GM21423 (cell line): ENCODE measurements at regions not wholly inside any gene's neighbourhood (a gene's known extent, or its start where the extent isn't known, plus 50 kb on each side); places are given as distances from the start of the nearest gene placed in this dataset.

Source experiments
- ATAC-seq: cut with Tn5 transposase; IDR thresholded peaks from one replicate; pipeline ENCODE4 v1.9.1; 2021; ENCODE audit warnings: mild to moderate bottlenecking, moderate library complexity; ENCODE audit not compliant: unreplicated experiment

DNA sequence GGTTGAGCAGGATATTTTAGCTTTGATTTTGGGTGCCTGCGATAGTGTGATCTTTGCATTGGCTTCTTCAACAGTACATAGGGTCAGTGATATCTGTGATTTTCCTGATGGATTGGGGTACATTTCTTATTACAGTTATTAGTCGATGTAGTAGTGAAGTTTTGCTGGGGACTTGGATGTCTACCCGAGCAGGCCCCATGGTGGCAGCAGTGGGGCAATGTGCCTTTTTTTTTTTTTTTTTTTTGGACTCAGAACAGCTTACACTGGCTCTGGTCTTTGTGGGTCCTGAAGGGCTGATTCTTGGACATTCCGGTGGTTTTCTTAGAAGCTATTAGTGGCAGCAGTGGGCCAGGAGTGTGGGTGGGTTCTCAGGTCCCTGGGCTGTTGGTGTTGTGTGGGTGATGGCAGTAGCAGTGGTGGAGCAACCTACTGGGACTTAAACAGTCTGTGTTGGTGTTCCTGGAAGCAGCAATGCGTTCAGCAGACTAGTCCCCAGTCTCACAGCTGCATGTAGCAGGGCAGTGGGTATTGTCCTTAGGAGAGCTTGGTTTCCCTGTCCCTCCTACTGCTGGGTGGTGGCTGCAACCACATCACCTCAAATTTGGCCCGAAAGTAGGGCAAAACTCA is 53.7 kb upstream of the SLC4A10 start:
- no peak for ATAC-seq

DNA sequence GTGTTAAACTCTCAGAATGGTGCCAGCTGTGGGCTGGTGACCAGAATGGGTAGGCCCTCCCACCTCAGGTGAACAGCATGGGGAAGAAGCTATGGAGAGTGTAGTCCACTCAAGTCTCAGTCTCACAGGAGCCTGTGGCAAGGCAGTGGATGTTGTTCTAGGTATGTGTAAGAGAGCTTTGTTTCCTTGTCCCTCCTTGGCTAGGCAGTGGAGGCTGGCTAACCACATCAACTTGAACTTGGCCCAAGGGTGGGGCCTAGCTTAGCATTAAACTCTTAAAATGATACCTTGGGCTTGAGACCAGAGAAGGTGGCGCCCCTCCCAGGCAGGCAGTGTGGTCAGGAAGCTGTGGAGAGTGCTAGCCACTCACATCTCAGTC is 53.2 kb upstream of the SLC4A10 start:
- no peak for ATAC-seq
